Esophagus muscularis mucosa (tissue), 4 donors: ENCODE measurements at regions not wholly inside any gene's neighbourhood (a gene's known extent, or its start where the extent isn't known, plus 50 kb on each side); places are given as distances from the start of the nearest gene placed in this dataset.

ENCODE experiments used
- EP300 ChIP-seq: sonication (generic); formaldehyde crosslinking; IDR thresholded peaks from one replicate; pipeline ENCODE4 v1.6.1; 2017; ENCODE audit warnings: antibody characterized with exemption
- POLR2A ChIP-seq: fragments of 450-650 bp; IDR thresholded peaks from one replicate; pipeline ENCODE4 v1.6.1; 2017; ENCODE audit warnings: antibody characterized with exemption, moderate library complexity, mild to moderate bottlenecking, low read depth
- POLR2AphosphoS5 ChIP-seq, 2 donors: sonication (generic); formaldehyde crosslinking; IDR thresholded peaks; one replicate each; pipeline ENCODE4 v1.6.1; 2017; ENCODE audit warnings: antibody characterized with exemption in 2 of 2
- TF ChIP-seq, protein P1 (sequence below), 3 experiments: fragments of 200-600 bp in 2 of 3; fragments of 450-650 bp in 1 of 3; sonication (generic) in 2 of 3; IDR thresholded peaks; one replicate each; pipeline ENCODE4 v1.5.1; 2017 to 2019; ENCODE audit warnings: antibody characterized with exemption in 3 of 3, mild to moderate bottlenecking in 2 of 3, moderate library complexity in 1 of 3

DNA sequence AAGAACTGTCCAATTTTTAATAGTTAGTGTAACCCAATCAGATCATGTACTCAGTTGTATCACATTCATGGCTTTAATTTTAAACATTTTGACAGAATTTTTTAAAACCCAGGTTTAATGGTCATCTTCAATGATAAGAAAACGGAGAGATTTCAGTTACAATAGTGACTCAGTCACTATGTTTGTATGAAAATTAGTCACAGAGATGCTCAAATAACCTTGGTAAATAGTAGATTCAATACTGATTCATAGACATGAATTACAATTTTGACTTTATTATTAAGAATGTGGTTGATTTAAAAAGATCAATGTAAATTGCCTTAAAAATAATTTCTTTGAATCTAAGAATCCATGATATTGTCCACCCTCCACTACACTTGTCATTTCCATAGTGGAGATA lies 64.6 kb upstream of the TYRP1 start:
- TF ChIP-seq POLR2A (no peak), EP300 (no peak), POLR2AphosphoS5 (IDR thresholded peaks at IDR 0.05) (no peak)
- TF ChIP-seq, protein P1, sequence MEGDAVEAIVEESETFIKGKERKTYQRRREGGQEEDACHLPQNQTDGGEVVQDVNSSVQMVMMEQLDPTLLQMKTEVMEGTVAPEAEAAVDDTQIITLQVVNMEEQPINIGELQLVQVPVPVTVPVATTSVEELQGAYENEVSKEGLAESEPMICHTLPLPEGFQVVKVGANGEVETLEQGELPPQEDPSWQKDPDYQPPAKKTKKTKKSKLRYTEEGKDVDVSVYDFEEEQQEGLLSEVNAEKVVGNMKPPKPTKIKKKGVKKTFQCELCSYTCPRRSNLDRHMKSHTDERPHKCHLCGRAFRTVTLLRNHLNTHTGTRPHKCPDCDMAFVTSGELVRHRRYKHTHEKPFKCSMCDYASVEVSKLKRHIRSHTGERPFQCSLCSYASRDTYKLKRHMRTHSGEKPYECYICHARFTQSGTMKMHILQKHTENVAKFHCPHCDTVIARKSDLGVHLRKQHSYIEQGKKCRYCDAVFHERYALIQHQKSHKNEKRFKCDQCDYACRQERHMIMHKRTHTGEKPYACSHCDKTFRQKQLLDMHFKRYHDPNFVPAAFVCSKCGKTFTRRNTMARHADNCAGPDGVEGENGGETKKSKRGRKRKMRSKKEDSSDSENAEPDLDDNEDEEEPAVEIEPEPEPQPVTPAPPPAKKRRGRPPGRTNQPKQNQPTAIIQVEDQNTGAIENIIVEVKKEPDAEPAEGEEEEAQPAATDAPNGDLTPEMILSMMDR (IDR thresholded peaks at IDR 0.05): no peak
